ENCODE measurements at regions not wholly inside any gene's neighbourhood (a gene's known extent, or its start where the extent isn't known, plus 50 kb on each side); places are given as distances from the start of the nearest gene placed in this dataset.

DNA sequence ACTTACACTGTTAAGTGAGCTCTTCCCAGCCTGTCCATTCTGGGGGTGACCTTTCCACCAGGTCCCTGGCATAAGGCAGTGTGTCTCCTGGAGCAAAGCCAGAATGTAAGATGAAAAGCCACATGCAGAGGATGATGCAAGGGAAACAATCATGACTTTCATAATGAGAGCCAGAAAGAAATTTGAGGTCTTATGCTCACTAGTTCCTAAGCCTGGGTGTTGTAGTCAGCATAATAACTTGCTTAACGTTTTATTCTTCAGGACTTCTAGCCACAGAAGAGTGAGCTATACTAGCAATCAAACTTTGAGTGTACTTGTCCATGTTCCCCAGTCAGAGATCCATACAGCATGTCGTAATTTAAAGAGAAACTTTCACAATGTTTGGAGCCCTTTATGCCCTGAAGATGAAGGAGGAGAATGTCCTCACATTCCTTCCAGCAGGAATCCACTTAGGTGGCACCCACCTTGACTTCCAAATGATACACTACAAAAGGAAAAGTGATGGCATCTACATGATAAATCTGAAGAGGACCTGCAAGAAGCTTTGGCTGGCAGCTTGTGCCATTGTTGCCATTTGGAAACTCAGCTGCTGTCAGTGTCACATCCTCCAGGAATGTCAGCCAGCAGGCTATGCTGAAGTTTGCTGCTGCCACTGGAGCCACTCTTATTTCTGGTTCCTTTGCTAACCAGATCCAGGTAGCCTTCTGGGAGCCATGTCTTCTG is 60.5 kb upstream of the FOXD3 start:
- TF ChIP-seq, protein P1, sequence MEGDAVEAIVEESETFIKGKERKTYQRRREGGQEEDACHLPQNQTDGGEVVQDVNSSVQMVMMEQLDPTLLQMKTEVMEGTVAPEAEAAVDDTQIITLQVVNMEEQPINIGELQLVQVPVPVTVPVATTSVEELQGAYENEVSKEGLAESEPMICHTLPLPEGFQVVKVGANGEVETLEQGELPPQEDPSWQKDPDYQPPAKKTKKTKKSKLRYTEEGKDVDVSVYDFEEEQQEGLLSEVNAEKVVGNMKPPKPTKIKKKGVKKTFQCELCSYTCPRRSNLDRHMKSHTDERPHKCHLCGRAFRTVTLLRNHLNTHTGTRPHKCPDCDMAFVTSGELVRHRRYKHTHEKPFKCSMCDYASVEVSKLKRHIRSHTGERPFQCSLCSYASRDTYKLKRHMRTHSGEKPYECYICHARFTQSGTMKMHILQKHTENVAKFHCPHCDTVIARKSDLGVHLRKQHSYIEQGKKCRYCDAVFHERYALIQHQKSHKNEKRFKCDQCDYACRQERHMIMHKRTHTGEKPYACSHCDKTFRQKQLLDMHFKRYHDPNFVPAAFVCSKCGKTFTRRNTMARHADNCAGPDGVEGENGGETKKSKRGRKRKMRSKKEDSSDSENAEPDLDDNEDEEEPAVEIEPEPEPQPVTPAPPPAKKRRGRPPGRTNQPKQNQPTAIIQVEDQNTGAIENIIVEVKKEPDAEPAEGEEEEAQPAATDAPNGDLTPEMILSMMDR (IDR thresholded peaks at IDR 0.05), result no peak
- TF ChIP-seq POLR2A (IDR thresholded peaks at IDR 0.05), result no peak
